ENCODE measurements at regions not wholly inside any gene's neighbourhood (a gene's known extent, or its start where the extent isn't known, plus 50 kb on each side); places are given as distances from the start of the nearest gene placed in this dataset.

DNA sequence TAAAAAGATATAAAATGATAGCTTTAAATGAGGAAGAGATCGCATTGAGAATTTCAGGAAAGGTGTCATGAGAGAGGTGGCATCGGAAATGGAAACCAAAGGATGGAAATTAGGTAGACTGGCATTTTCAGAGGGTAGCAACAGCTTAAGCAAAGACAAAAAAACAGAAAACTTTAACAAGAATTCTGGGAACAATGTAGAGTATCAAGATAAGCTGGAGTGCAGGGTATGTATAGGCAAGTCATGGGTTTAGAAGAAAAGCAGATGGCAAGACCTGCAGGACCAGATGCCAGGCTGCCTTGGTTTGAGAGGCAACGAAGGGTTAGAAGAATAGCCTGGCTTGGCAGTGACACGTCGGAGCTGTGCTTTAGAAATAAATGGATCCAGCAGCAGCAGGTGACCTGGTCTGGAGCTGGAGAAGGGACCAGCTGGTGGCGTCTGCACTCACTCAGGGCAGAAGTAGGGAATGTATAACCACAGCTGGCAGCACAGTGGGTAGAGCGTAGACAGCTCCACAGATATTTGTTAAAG lies 149.4 kb upstream of the TIAM1 start:
- TF ChIP-seq, protein P1, sequence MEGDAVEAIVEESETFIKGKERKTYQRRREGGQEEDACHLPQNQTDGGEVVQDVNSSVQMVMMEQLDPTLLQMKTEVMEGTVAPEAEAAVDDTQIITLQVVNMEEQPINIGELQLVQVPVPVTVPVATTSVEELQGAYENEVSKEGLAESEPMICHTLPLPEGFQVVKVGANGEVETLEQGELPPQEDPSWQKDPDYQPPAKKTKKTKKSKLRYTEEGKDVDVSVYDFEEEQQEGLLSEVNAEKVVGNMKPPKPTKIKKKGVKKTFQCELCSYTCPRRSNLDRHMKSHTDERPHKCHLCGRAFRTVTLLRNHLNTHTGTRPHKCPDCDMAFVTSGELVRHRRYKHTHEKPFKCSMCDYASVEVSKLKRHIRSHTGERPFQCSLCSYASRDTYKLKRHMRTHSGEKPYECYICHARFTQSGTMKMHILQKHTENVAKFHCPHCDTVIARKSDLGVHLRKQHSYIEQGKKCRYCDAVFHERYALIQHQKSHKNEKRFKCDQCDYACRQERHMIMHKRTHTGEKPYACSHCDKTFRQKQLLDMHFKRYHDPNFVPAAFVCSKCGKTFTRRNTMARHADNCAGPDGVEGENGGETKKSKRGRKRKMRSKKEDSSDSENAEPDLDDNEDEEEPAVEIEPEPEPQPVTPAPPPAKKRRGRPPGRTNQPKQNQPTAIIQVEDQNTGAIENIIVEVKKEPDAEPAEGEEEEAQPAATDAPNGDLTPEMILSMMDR (IDR thresholded peaks at IDR 0.05; ENCODE audit: low read depth, low read length, poor library complexity, severe bottlenecking), result no peak
- TF ChIP-seq EZH2phosphoT487 (IDR thresholded peaks at IDR 0.05; ENCODE audit: borderline replicate concordance, low read length), result no peak
